Astrocyte of the hippocampus (primary cell): ENCODE measurements at regions not wholly inside any gene's neighbourhood (a gene's known extent, or its start where the extent isn't known, plus 50 kb on each side); places are given as distances from the start of the nearest gene placed in this dataset.
"Not testable (repeated sequence)": the region's sequence is repeated elsewhere in the genome, so short reads cannot be mapped to it uniquely, and the experiment has no call there.

Experiments
- DNase-seq: peaks from one replicate; pipeline ENCODE4 v3.0.0; 2011; ENCODE audit warnings: low read depth, low spot score

GRCh38 chr2:125593036-125593435, 1062.9 kb upstream of the GYPC start:
- DNase-seq: no peak

- DNase-seq: no peak
Observed at GRCh38 chr2:125596612-125597011, 1059.3 kb upstream of the GYPC start.

GRCh38 chr2:125615438-125615837, 1040.5 kb upstream of the GYPC start:
- no peak for DNase-seq

GRCh38 chr2:125630377-125630776, 1025.6 kb upstream of the GYPC start:
- no peak for DNase-seq

- no peak for DNase-seq
Observed at GRCh38 chr2:125634662-125635061, 1021.3 kb upstream of the GYPC start.

GRCh38 chr2:125638345-125638744, 1017.6 kb upstream of the GYPC start:
- DNase-seq: no peak

- no peak for DNase-seq
Observed at GRCh38 chr2:125642032-125642431, 1013.9 kb upstream of the GYPC start.

- no peak for DNase-seq
Observed at GRCh38 chr2:125643128-125643527, 1012.8 kb upstream of the GYPC start.

GRCh38 chr2:125643585-125643984, 1012.4 kb upstream of the GYPC start:
- DNase-seq: no peak

- DNase-seq: no peak
Observed at GRCh38 chr2:125644257-125644656, 1011.7 kb upstream of the GYPC start.

- DNase-seq: no peak
Observed at GRCh38 chr2:125652280-125652679, 1003.7 kb upstream of the GYPC start.

- no peak for DNase-seq
Observed at GRCh38 chr2:125654226-125654625, 1001.7 kb upstream of the GYPC start.

GRCh38 chr2:125656190-125656589, 999.8 kb upstream of the GYPC start:
- DNase-seq: no peak

GRCh38 chr2:125658583-125658982, 997.4 kb upstream of the GYPC start:
- DNase-seq: no peak

- DNase-seq: not testable (repeated sequence)
Observed at GRCh38 chr2:125660369-125660768, 995.6 kb upstream of the GYPC start.

GRCh38 chr2:125667630-125668029, 988.3 kb upstream of the GYPC start:
- no peak for DNase-seq

GRCh38 chr2:125679903-125680302, 976.1 kb upstream of the GYPC start:
- DNase-seq: no peak

GRCh38 chr2:125680809-125681208, 975.1 kb upstream of the GYPC start:
- no peak for DNase-seq

GRCh38 chr2:125681576-125681975, 974.4 kb upstream of the GYPC start:
- no peak for DNase-seq

- DNase-seq: no peak
Observed at GRCh38 chr2:125681976-125682805, 973.8 kb upstream of the GYPC start.

GRCh38 chr2:125684256-125684655, 971.7 kb upstream of the GYPC start:
- DNase-seq: no peak

GRCh38 chr2:125684932-125685331, 971.0 kb upstream of the GYPC start:
- DNase-seq: no peak

GRCh38 chr2:125696560-125696959, 959.4 kb upstream of the GYPC start:
- no peak for DNase-seq

- no peak for DNase-seq
Observed at GRCh38 chr2:125698280-125698679, 957.7 kb upstream of the GYPC start.
